BE2C (cell line): ENCODE measurements at regions not wholly inside any gene's neighbourhood (a gene's known extent, or its start where the extent isn't known, plus 50 kb on each side); places are given as distances from the start of the nearest gene placed in this dataset.
"Not testable (repeated sequence)": the region's sequence is repeated elsewhere in the genome, so short reads cannot be mapped to it uniquely, and the experiment has no call there.

Source experiments
- DNase-seq: peaks from one replicate; pipeline ENCODE4 v3.0.0-alpha.2; 2020
- H3K27me3 ChIP-seq: fragments of 250-450 bp; sonication (Bioruptor Pico); 2 replicates; pipeline ENCODE4 v1.5.1; 2020; ENCODE audit warnings: mild to moderate bottlenecking
- H3K36me3 ChIP-seq: fragments of 250-450 bp; sonication (Bioruptor Pico); 2 replicates; pipeline ENCODE4 v1.5.1; 2020; ENCODE audit warnings: mild to moderate bottlenecking
- H3K4me1 ChIP-seq: fragments of 250-450 bp; sonication (Bioruptor Pico); 2 replicates; pipeline ENCODE4 v1.5.1; 2020
- H3K4me3 ChIP-seq: 2 replicates; pipeline ENCODE4 v1.5.1; 2011; ENCODE audit warnings: low read depth, low read length
- H3K9me3 ChIP-seq: fragments of 250-450 bp; sonication (Bioruptor Pico); 2 replicates; pipeline ENCODE4 v1.5.1; 2020
- CTCF ChIP-seq: IDR thresholded peaks from 2 replicates; pipeline ENCODE4 v1.5.1; 2012; ENCODE audit warnings: mild to moderate bottlenecking, low read depth, low read length

DNA sequence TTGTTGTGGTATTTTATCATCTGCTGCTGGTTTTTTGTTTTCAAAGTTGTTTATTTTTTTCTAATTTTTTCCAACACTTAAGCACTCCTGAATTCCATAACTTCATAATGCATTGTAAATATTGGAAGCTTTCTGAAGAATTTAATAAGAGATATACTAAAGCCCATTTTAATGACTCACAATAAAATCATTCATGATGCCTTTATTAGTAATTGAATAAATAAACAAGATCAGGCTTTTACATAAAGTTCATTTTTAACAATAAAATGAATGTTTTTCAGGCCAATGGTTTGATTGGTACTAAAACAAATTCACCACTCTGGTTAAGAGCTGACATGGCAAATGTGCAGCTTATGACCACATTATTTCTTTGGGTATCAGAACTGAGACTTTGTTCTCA lies 408.2 kb upstream of the SMIM31 start:
- TF ChIP-seq CTCF: no peak
- Histone ChIP-seq H3K36me3 (no peaks in the 10 kb centered on the region), H3K4me1 (no peaks in the 10 kb centered on the region), H3K9me3 (no peaks in the 10 kb centered on the region), H3K4me3 (no peak overlapping the region), H3K27me3 (no peaks in the 10 kb centered on the region)
- no peak for DNase-seq

DNA sequence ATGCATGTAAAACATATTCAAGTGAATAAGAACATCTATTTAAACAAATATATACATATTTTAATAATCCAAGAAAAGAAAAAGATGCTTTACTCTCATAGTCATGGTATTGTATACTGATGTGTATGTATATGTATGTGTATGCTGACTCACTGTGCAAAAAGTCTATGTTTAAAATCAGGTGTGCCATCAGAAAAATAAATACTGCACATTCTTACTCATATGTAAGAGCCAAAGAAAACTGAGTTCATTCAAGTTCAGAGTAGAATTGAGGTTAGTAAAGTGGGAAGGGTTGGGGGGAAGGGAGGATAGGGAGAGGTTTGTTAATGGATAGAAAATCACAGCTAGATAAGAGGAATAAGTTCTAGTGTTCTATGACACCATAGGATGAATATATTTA lies 403.9 kb upstream of the SMIM31 start:
- DNase-seq: no peak

GRCh38 chr4:164350716-164351115 lies 403.2 kb upstream of the SMIM31 start:
- not testable (repeated sequence) for H3K36me3 ChIP-seq, H3K4me3 ChIP-seq, H3K4me1 ChIP-seq, H3K9me3 ChIP-seq, DNase-seq, H3K27me3 ChIP-seq

More for the DNA sequence above, 403.9 kb upstream of the SMIM31 start:
- Histone ChIP-seq H3K4me3 (no peak overlapping the region), H3K9me3 (no peaks in the 10 kb centered on the region), H3K36me3 (no peaks in the 10 kb centered on the region), H3K4me1 (no peaks in the 10 kb centered on the region), H3K27me3 (no peaks in the 10 kb centered on the region)
- TF ChIP-seq CTCF: no peak

- no peaks in the 10 kb centered on the region for H3K36me3 ChIP-seq
- no peaks in the 10 kb centered on the region for H3K9me3 ChIP-seq
- H3K4me3 ChIP-seq: no peak overlapping the region
- DNase-seq: no peak
- no peak for TF ChIP-seq CTCF
- H3K4me1 ChIP-seq: no peaks in the 10 kb centered on the region
- H3K27me3 ChIP-seq: no peaks in the 10 kb centered on the region
These were observed 396.0 kb upstream of the SMIM31 start for GRCh38 chr4:164357957-164358356.

DNA sequence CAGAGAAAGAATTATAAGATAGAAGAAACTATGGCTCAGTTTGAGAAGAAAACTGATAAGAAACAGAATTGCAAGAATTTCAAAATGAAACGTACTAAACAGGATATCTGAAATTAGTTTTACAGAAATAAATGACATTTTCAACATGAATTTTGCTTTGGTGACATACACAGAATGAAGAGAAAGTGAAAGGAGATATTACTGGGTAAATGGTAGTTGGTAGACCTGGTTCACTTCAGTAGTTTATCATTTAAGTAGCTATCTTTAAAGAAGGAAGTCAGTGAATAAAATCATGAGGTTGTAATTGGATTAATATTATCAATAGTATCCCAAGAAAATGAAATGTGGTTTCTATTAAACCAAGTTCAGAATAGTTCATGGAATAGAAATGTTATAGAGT lies 395.5 kb upstream of the SMIM31 start:
- TF ChIP-seq CTCF: no peak
- H3K4me1 ChIP-seq: no peaks in the 10 kb centered on the region
- no peak for DNase-seq
- no peaks in the 10 kb centered on the region for H3K27me3 ChIP-seq
- H3K9me3 ChIP-seq: no peaks in the 10 kb centered on the region
- no peak overlapping the region for H3K4me3 ChIP-seq
- no peaks in the 10 kb centered on the region for H3K36me3 ChIP-seq

GRCh38 chr4:164359881-164360280 lies 394.1 kb upstream of the SMIM31 start:
- no peak for DNase-seq

More at GRCh38 chr4:164359881-164360280, 394.1 kb upstream of the SMIM31 start:
- Histone ChIP-seq H3K36me3 (no peaks in the 10 kb centered on the region), H3K9me3 (no peaks in the 10 kb centered on the region), H3K4me1 (no peaks in the 10 kb centered on the region), H3K27me3 (no peaks in the 10 kb centered on the region), H3K4me3 (no peak overlapping the region)
- no peak for TF ChIP-seq CTCF
